H1 (cell line): ENCODE measurements at regions not wholly inside any gene's neighbourhood (a gene's known extent, or its start where the extent isn't known, plus 50 kb on each side); places are given as distances from the start of the nearest gene placed in this dataset.

Source experiments
- CTCF ChIA-PET: fragments of 300-600 bp; sonication (Branson Sonifier 250); formaldehyde crosslinking; loops from one replicate; lab custom pipeline; 2021; ENCODE audit not compliant: partially characterized antibody; lab: Charles Lee
- POLR2A ChIA-PET: fragments of 300-600 bp; sonication (Branson Sonifier 250); formaldehyde crosslinking; loops from one replicate; lab custom pipeline; 2021; ENCODE audit warnings: inconsistent platforms; ENCODE audit not compliant: partially characterized antibody; lab: Charles Lee
- DNase-seq, 2 experiments: peaks; one replicate each; pipeline versions ENCODE4 v3.0.0 to v3.0.0-alpha.2; 2010 to 2022; ENCODE audit warnings: low spot score in 2 of 2, low read depth in 1 of 2, mixed read lengths in 1 of 2
- FAIRE-seq: peaks from 2 replicates; lab custom pipeline; 2011; peaks lifted over from hg19 to GRCh38; lab: Jason Lieb, UNC
- H2AFZ ChIP-seq: 2 replicates; pipeline ENCODE4 v1.8.1; 2012; ENCODE audit warnings: low read length, inconsistent platforms
- H2AK5ac ChIP-seq: 2 replicates; pipeline ENCODE4 v1.6.1; 2013; ENCODE audit warnings: low read depth, low read length
- H2BK120ac ChIP-seq: replicated peaks from 2 replicates; pipeline ENCODE3; 2013; ENCODE audit warnings: low read depth, low read length, inconsistent platforms
- H2BK12ac ChIP-seq: 2 replicates; pipeline ENCODE4 v1.6.1; 2013; ENCODE audit warnings: low read depth, low read length
- H2BK15ac ChIP-seq: 2 replicates; pipeline ENCODE4 v1.6.1; 2013; ENCODE audit warnings: low read length
- H2BK20ac ChIP-seq: 2 replicates; pipeline ENCODE4 v1.6.1; 2013; ENCODE audit warnings: low read length
- H2BK5ac ChIP-seq: 2 replicates; pipeline ENCODE4 v1.6.1; 2013; ENCODE audit warnings: low read depth, low read length
- H3K14ac ChIP-seq: 2 replicates; pipeline ENCODE4 v1.6.1; 2013; ENCODE audit warnings: inconsistent platforms; ENCODE audit not compliant: insufficient read length
- H3K18ac ChIP-seq: 2 replicates; pipeline ENCODE4 v1.6.1; 2013; ENCODE audit warnings: low read length; ENCODE audit errors: extremely low read depth
- H3K23ac ChIP-seq: 2 replicates; pipeline ENCODE4 v1.6.1; 2013; ENCODE audit warnings: inconsistent platforms; ENCODE audit not compliant: insufficient read length
- H3K23me2 ChIP-seq: 2 replicates; pipeline ENCODE4 v1.6.1; 2013; ENCODE audit warnings: low read depth, low read length
- H3K27ac ChIP-seq: 2 replicates; pipeline ENCODE4 v1.6.1; 2011; ENCODE audit warnings: low read depth, low read length, inconsistent platforms
- H3K27me3 ChIP-seq, 4 experiments: replicated peaks in 1 of 4; 1 replicate in 1 of 4; 2 replicates in 3 of 4; pipeline versions ENCODE4 v1.6.1 to v1.8.1; 2011 to 2013; ENCODE audit warnings: low read length in 3 of 4, mild to moderate bottlenecking in 3 of 4, inconsistent platforms in 2 of 4, mixed read lengths in 2 of 4, moderate library complexity in 1 of 4; ENCODE audit not compliant: control insufficient read depth in 3 of 4, insufficient read depth in 3 of 4; ENCODE audit errors: extremely low read depth in 1 of 4
- H3K36me3 ChIP-seq, 4 experiments: 2 replicates each; pipeline versions ENCODE4 v1.6.1 to v1.8.1; 2011 to 2013; ENCODE audit warnings: mild to moderate bottlenecking in 4 of 4, low read length in 3 of 4, moderate library complexity in 2 of 4, control low read depth in 1 of 4, inconsistent platforms in 1 of 4; ENCODE audit not compliant: insufficient read depth in 4 of 4, control insufficient read depth in 2 of 4
- H3K4ac ChIP-seq: replicated peaks from 2 replicates; pipeline ENCODE3; 2013; ENCODE audit warnings: low read length, low read depth, mixed read lengths, inconsistent platforms; ENCODE audit not compliant: insufficient read length
- H3K4me1 ChIP-seq, 4 experiments: replicated peaks in 1 of 4; 1 replicate in 1 of 4; 2 replicates in 3 of 4; pipeline versions ENCODE4 v1.6.1 to v1.8.1; 2011 to 2013; ENCODE audit warnings: low read length in 3 of 4, inconsistent platforms in 2 of 4, mixed read lengths in 1 of 4; ENCODE audit not compliant: insufficient read depth in 4 of 4, control insufficient read depth in 3 of 4
- H3K4me2 ChIP-seq, 2 experiments: 2 replicates each; pipeline versions ENCODE4 v1.6.1 to v1.8.1; 2011 to 2013; ENCODE audit warnings: low read depth in 2 of 2, low read length in 2 of 2, control low read depth in 1 of 2, inconsistent platforms in 1 of 2, mild to moderate bottlenecking in 1 of 2; ENCODE audit not compliant: insufficient read depth in 1 of 2
- H3K4me3 ChIP-seq, 4 experiments: fragments of 200-600, 300-600 bp in 1 of 4; sonication (generic), shearing (Covaris generic), sonication (Bioruptor Twin) in 1 of 4; 2 replicates each; pipeline versions ENCODE4 v1.5.1 to v1.8.1; 2011 to 2016; ENCODE audit warnings: low read length in 4 of 4, low read depth in 3 of 4, control low read depth in 2 of 4, inconsistent platforms in 2 of 4, mild to moderate bottlenecking in 2 of 4, mixed read lengths in 1 of 4, moderate library complexity in 1 of 4; ENCODE audit not compliant: insufficient read depth in 2 of 4; ENCODE audit errors: extremely low read depth in 1 of 4
- H3K56ac ChIP-seq: replicated peaks from 2 replicates; pipeline ENCODE3; 2013; ENCODE audit warnings: low read depth, mild to moderate bottlenecking, mixed read lengths, low read length, inconsistent platforms; ENCODE audit not compliant: insufficient read length
- H3K79me1 ChIP-seq: 2 replicates; pipeline ENCODE4 v1.6.1; 2013; ENCODE audit warnings: low read depth, low read length, control low read depth
- H3K79me2 ChIP-seq, 2 experiments: 2 replicates each; pipeline versions ENCODE4 v1.6.1 to v1.8.1; 2012 to 2013; ENCODE audit warnings: low read length in 2 of 2, mild to moderate bottlenecking in 2 of 2, inconsistent platforms in 1 of 2; ENCODE audit not compliant: insufficient read depth in 2 of 2, control insufficient read depth in 1 of 2
- H3K9ac ChIP-seq, 4 experiments: replicated peaks in 1 of 4; 1 replicate in 1 of 4; 2 replicates in 3 of 4; pipeline versions ENCODE4 v1.6.1 to v1.8.1; 2011 to 2013; ENCODE audit warnings: low read depth in 3 of 4, low read length in 3 of 4, control low read depth in 2 of 4, mild to moderate bottlenecking in 2 of 4, moderate library complexity in 2 of 4, inconsistent platforms in 1 of 4; ENCODE audit errors: extremely low read depth in 1 of 4
- H3K9me3 ChIP-seq, 2 experiments: 2 replicates each; pipeline versions ENCODE4 v1.6.1 to v1.8.1; 2012 to 2013; ENCODE audit warnings: mild to moderate bottlenecking in 2 of 2, moderate library complexity in 2 of 2, control low read depth in 1 of 2, inconsistent platforms in 1 of 2, low read depth in 1 of 2, low read length in 1 of 2, mixed read lengths in 1 of 2; ENCODE audit not compliant: insufficient read depth in 2 of 2
- H4K20me1 ChIP-seq, 2 experiments: replicated peaks in 1 of 2; 2 replicates each; pipeline versions ENCODE3 to v1.8.1; 2011 to 2013; ENCODE audit warnings: inconsistent platforms in 2 of 2, low read length in 2 of 2, mild to moderate bottlenecking in 1 of 2; ENCODE audit not compliant: insufficient read depth in 2 of 2, control insufficient read depth in 1 of 2
- H4K5ac ChIP-seq: 2 replicates; pipeline ENCODE4 v1.6.1; 2013; ENCODE audit warnings: low read length, low read depth, mixed read lengths, inconsistent platforms; ENCODE audit not compliant: insufficient read length
- H4K8ac ChIP-seq: 2 replicates; pipeline ENCODE4 v1.8.0; 2013; ENCODE audit warnings: mild to moderate bottlenecking, moderate library complexity, low read length, inconsistent platforms; ENCODE audit not compliant: insufficient read depth; ENCODE audit errors: extremely low read depth
- H4K91ac ChIP-seq: replicated peaks from 2 replicates; pipeline ENCODE3; 2013; ENCODE audit warnings: low read length, mixed read lengths, inconsistent platforms; ENCODE audit not compliant: insufficient read length
- CHD2 ChIP-seq: IDR thresholded peaks from 2 replicates; pipeline ENCODE4 v1.6.1; 2012; ENCODE audit warnings: low read length, improper control_type of control experiment
- CTBP2 ChIP-seq: IDR thresholded peaks from 2 replicates; pipeline ENCODE4 v1.7.0; 2011; ENCODE audit warnings: borderline replicate concordance, mild to moderate bottlenecking, moderate library complexity, mixed read lengths, low read length; ENCODE audit not compliant: insufficient read depth, insufficient read length
- GABPA ChIP-seq: IDR thresholded peaks from 2 replicates; pipeline ENCODE4 v1.6.1; 2011; ENCODE audit warnings: mild to moderate bottlenecking, low read length, moderate library complexity, borderline replicate concordance; ENCODE audit not compliant: insufficient read depth
- HDAC6 ChIP-seq: IDR thresholded peaks from one replicate; pipeline ENCODE4 v1.7.1; 2012; ENCODE audit warnings: low read depth, mild to moderate bottlenecking, inconsistent platforms, low read length, moderate library complexity
- KDM5A ChIP-seq: fragments of 200-600 bp; IDR thresholded peaks from 2 replicates; pipeline ENCODE4 v1.7.1; 2012; ENCODE audit warnings: mild to moderate bottlenecking, low read length, inconsistent platforms, mixed read lengths
- POLR2A ChIP-seq, 2 experiments: IDR thresholded peaks; 1 replicate in 1 of 2; 2 replicates in 1 of 2; pipeline ENCODE4 v1.6.1; 2011; ENCODE audit warnings: low read depth in 2 of 2, low read length in 2 of 2, mild to moderate bottlenecking in 2 of 2; ENCODE audit errors: control extremely low read depth in 1 of 2
- POLR2AphosphoS5 ChIP-seq: IDR thresholded peaks from 2 replicates; pipeline ENCODE4 v1.6.1; 2011; ENCODE audit warnings: low read depth, low read length
- POU5F1 ChIP-seq: IDR thresholded peaks from 2 replicates; pipeline ENCODE4 v1.6.1; 2011; ENCODE audit warnings: low read depth, mild to moderate bottlenecking, low read length, moderate library complexity
- RXRA ChIP-seq: IDR thresholded peaks from 2 replicates; pipeline ENCODE4 v1.6.1; 2011; ENCODE audit warnings: low read depth, mild to moderate bottlenecking, low read length, moderate library complexity; ENCODE audit not compliant: insufficient read depth
- SAP30 ChIP-seq: fragments of 300-600 bp; sonication (generic); IDR thresholded peaks from 2 replicates; pipeline ENCODE4 v1.7.1; 2012; ENCODE audit warnings: low read length, moderate library complexity, mild to moderate bottlenecking, inconsistent platforms; ENCODE audit not compliant: insufficient read depth, insufficient replicate concordance
- SIRT6 ChIP-seq: IDR thresholded peaks from one replicate; pipeline ENCODE4 v1.7.1; 2012; ENCODE audit warnings: low read length, inconsistent platforms
- YY1 ChIP-seq: IDR thresholded peaks from 2 replicates; pipeline ENCODE4 v1.6.1; 2011; ENCODE audit warnings: low read depth, mild to moderate bottlenecking, low read length
- WGBS, 2 experiments: shearing (Covaris generic) in 1 of 2; methylation state at CpG; one replicate each; pipeline versions ENCODE4 v1.1.6 to v1.1.7; 2013 to 2015; ENCODE audit warnings: low lambda C conversion rate in 2 of 2, mixed read lengths in 2 of 2, inconsistent platforms in 1 of 2, low coverage in 1 of 2, missing lambda C conversion rate in 1 of 2; ENCODE audit not compliant: insufficient replicate concordance in 2 of 2, insufficient coverage in 1 of 2, insufficient read length in 1 of 2; ENCODE audit errors: extremely low coverage in 1 of 2, missing lambda C conversion rate in 1 of 2; 5-methylcytosine and 5-hydroxymethylcytosine counted together
- TF ChIP-seq, protein P1 (sequence below), 3 experiments: IDR thresholded peaks; 1 replicate in 2 of 3; 2 replicates in 1 of 3; pipeline versions ENCODE4 v1.5.1 to v1.6.1; 2011; ENCODE audit warnings: low read length in 3 of 3, mild to moderate bottlenecking in 3 of 3, inconsistent platforms in 2 of 3, low read depth in 1 of 3, moderate library complexity in 1 of 3; ENCODE audit not compliant: insufficient read depth in 1 of 3; ENCODE audit errors: control extremely low read depth in 1 of 3

- H2AFZ ChIP-seq = no peak overlapping the region
- WGBS, 2 experiments = 84% methylated on average over 4 of the region's 4 CpGs; no CpG with 5 or more reads in 1 of the 2 experiments
- FAIRE-seq = no peak
Observed at GRCh38 chr16:9344508-9344907, 253.1 kb downstream of the HAPSTR1 start.

More at GRCh38 chr16:9344508-9344907, 253.1 kb downstream of the HAPSTR1 start:
- ChIA-PET POLR2A (no interaction called here), CTCF (interaction anchor here (0.7 to 1.2 kb wide), 2 partner anchors 7 to 206 kb away, joined by 3 to 4 read pairs; no protein-coding TSS in a partner anchor)
- H3K14ac ChIP-seq = no peak overlapping the region
- H2BK5ac ChIP-seq = no peak overlapping the region
- H3K9me3 ChIP-seq = no peaks in the 10 kb centered on the region
- no peak overlapping the region for H2AK5ac ChIP-seq
- H3K4me2 ChIP-seq = no peak overlapping the region
- no peak overlapping the region for H3K56ac ChIP-seq
- peaks cover 0 to 2% (median 0%) of the 10 kb centered on the region in 4 experiments; a peak in 2 of 7 replicates for H3K4me1 ChIP-seq
- no peak overlapping the region for H4K91ac ChIP-seq
- peaks cover 0 to 1% (median 0%) of the 10 kb centered on the region in 4 experiments; a peak in 1 of 7 replicates for H3K27me3 ChIP-seq
- H2BK120ac ChIP-seq = no peak overlapping the region
- no peaks in the 10 kb centered on the region for H4K20me1 ChIP-seq
- H4K5ac ChIP-seq = no peak overlapping the region
- no peaks in the 10 kb centered on the region for H3K36me3 ChIP-seq
- no peak overlapping the region for H2BK20ac ChIP-seq
- no peak for DNase-seq
- no peaks in the 10 kb centered on the region for H3K79me1 ChIP-seq
- no peak overlapping the region for H2BK15ac ChIP-seq
- no peak overlapping the region for H3K18ac ChIP-seq
- no peak overlapping the region for H2BK12ac ChIP-seq
- no peak overlapping the region for H3K4me3 ChIP-seq
- TF ChIP-seq GABPA = no peak
- no peak for TF ChIP-seq SIRT6
- no peak for TF ChIP-seq KDM5A
- no peak for TF ChIP-seq SAP30
- no peak for TF ChIP-seq POU5F1
- TF ChIP-seq YY1 = no peak
- no peak for TF ChIP-seq CTBP2
- TF ChIP-seq, protein P1, sequence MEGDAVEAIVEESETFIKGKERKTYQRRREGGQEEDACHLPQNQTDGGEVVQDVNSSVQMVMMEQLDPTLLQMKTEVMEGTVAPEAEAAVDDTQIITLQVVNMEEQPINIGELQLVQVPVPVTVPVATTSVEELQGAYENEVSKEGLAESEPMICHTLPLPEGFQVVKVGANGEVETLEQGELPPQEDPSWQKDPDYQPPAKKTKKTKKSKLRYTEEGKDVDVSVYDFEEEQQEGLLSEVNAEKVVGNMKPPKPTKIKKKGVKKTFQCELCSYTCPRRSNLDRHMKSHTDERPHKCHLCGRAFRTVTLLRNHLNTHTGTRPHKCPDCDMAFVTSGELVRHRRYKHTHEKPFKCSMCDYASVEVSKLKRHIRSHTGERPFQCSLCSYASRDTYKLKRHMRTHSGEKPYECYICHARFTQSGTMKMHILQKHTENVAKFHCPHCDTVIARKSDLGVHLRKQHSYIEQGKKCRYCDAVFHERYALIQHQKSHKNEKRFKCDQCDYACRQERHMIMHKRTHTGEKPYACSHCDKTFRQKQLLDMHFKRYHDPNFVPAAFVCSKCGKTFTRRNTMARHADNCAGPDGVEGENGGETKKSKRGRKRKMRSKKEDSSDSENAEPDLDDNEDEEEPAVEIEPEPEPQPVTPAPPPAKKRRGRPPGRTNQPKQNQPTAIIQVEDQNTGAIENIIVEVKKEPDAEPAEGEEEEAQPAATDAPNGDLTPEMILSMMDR (IDR thresholded peaks at IDR 0.05; ENCODE audit: control extremely low read depth in 1 of 3, insufficient read depth in 1 of 3, low read depth in 1 of 3, low read length in 3 of 3) = no peak
- no peak for TF ChIP-seq CHD2
- no peak for TF ChIP-seq RXRA
- no peak for TF ChIP-seq POLR2A (IDR thresholded peaks at IDR 0.05; ENCODE audit: control extremely low read depth in 1 of 2, low read depth in 2 of 2, low read length in 2 of 2)
- TF ChIP-seq HDAC6 = no peak
- no peak for TF ChIP-seq POLR2AphosphoS5
- no peak overlapping the region for H3K9ac ChIP-seq
- no peak overlapping the region for H3K4ac ChIP-seq
- no peaks in the 10 kb centered on the region for H3K79me2 ChIP-seq
- no peak overlapping the region for H4K8ac ChIP-seq
- H3K23me2 ChIP-seq = no peaks in the 10 kb centered on the region
- H3K27ac ChIP-seq = no peak overlapping the region
- no peak overlapping the region for H3K23ac ChIP-seq
